Activated CD4-positive, alpha-beta T cell treated with anti-CD3 and anti-CD28 coated beads for 48 hours (primary cell): ENCODE measurements at regions not wholly inside any gene's neighbourhood (a gene's known extent, or its start where the extent isn't known, plus 50 kb on each side); places are given as distances from the start of the nearest gene placed in this dataset.
"Not testable (repeated sequence)": the region's sequence is repeated elsewhere in the genome, so short reads cannot be mapped to it uniquely, and the experiment has no call there.

Source experiments
- DNase-seq: peaks from one replicate; pipeline ENCODE4 v3.0.0-alpha.2; 2020

DNA sequence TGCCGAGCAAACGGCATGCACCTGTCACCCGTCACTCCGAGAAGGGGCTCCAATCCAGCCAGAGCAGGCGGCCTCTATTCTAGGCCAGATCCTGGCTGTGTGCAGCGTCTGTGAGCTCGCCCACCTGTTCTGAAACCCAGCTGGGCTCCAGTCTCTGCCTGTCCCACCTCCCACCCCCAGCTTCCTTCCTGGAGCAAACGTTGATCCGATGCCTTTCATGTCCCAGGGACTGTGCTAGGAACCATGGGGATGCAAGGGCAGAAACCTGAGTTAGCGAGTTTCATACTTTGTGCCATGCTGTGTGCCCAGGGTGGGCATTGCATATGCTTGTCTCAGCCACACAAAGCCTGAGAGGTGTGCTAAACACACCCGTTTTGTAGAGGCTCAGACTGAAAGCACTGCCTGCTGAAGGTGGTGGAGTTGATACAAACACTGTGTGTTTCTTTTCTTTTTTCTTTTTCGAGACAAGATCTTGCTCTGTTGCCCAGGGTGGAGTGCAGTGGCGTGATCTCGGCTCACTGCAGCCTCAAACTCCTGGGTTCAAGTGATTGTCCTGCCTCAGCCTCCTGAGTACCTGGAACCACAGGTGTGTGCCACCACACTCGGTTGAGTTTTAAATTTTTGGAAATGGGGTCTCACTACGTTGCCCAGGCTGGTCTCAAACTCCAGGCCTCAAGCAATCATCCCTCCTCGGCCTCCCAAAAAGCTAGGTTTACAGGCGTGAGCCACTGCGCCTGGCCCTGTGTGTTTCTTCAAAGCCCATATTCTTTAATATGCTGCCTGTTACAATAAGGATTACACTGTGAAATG is 84.1 kb upstream of the MED13L start:
- no peak for DNase-seq

DNA sequence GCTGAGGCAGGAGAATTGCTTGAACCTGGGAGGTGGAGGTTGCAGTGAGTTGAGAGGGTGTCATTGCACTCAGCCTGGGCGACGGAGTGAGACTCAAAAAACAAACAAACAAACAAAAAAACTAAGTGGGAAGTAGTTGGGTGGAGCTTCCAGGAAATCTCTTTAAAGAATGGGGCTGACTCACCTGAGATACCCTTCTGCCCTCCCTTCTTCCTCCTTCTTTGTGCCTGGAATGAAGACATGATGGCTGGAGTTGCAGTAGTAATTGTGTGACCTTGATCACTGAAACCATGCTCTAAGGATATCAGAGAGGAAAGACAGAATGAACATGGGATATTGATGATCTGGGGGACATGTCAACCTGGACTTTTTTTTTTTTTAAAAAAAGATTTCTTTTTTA is 87.6 kb upstream of the MED13L start:
- DNase-seq, result no peak

DNA sequence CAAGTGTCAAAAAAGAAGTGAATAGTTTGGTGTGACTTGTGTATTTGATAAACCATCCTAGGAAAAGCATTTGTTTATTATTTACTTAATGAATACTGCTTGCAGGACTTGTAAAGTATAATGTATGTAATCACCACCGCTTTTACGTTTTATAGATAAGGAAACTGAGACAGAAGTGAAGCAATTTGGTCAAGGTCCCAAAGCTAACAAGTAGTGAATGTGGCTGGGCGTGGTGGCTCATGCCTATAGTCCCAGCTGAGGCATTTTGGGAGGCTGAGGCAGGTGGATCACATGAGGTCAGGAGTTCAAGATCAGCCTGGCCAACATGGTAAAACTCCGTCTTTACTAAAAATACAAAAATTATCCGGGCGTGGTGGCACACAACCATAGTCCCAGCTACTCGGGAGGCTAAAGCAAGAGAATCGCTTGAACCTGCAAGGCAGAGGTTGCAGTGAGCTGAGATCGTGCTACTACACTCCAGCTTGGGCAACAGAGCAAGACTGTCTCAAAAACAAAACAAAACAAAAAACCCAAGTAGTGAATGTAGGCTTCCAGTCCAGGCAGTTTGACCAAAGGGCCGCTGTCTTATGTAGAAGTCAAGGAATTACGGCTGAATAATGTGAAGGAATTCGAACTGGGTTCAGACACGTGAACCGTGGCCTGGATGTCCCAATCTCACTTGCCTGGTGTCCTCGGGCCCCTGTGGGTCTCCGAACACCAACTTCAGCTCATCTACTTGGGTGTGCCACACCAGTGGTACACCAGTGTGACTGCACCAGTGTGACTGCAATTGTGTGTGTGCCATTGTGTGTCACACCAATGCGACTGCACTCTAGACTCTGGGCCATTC is 88.3 kb upstream of the MED13L start:
- no peak for DNase-seq

DNA sequence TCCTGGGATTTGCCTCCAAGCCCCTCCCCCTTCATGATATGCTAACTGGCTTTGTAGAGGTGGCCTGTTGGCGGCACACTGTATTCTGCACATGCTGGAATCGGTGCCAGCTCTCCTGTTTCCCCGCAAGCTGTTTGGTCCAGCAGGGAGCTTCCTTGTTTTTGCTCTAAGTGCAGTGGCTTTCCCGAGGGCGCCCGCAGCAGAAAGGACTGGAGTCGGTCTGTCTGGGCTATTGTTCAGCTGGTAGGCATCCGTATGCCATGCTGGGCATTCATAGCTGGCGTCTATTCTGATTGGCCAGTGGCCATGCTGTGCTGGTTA is 88.9 kb upstream of the MED13L start:
- no peak for DNase-seq

DNA sequence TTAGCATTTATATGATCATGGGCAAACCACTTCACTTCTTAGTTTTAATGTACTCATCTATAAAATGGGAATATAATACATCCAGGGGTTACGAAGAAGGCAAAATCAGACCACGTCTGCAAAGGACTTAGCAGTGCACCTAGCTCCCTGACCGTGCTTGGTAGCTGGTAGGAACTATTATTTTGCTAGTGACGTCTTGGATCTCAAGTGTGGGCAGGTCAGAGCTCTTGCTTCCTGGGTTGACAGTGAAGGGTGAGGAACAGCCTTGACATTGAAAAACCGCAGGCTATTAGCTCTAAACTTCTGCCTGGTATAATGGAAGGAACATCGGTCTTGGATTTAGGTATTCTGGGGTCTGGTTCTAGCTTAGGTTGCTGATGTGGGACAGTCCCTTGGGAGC is 89.3 kb upstream of the MED13L start:
- no peak for DNase-seq

DNA sequence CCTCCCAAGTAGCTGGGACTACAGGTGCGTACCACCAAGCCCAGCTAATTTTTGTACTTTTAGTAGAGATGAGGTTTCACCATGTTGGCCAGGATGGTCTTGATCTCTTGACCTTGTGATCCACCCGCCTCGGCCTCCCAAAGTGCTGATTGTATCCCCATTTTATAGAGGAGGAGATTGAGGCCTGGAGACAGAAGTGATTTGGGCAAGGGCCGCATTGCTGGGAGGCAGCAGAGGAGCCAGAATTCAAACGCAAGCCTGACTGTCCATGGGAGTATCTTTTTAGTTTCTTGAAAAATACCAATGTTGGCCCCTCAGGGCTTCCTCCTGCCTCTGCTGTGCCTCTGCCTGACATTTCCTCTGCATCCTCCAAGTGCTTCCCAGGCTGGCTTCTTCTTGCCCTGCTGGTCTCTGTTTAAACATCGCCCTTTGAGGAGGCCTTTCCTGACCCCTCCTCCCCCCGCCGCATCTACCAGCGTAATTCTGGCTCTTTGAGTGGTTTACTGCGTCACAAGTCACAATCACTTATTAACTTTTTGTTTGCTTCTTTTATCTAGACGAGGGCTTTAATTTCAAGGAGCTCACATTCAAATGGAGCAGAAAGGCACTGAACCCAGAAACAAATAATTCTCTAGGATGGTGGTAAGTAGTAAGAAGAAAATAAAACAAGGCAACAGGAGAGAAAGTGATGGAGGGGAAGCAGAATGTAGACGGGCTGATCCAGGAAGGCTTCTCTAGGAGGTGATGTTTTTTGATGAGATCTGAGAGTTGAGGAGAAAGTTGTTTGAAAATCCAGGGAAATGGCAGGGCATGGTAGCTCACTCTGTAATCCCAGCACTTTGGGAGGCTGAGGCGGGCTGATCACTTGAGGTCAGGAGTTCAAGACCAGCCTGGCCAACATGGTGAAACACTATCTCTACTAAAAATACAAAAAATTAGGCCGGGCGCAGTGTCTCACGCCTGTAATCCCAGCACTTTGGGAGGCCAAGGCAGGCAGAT is 91.0 kb upstream of the MED13L start:
- DNase-seq, result no peak

DNA sequence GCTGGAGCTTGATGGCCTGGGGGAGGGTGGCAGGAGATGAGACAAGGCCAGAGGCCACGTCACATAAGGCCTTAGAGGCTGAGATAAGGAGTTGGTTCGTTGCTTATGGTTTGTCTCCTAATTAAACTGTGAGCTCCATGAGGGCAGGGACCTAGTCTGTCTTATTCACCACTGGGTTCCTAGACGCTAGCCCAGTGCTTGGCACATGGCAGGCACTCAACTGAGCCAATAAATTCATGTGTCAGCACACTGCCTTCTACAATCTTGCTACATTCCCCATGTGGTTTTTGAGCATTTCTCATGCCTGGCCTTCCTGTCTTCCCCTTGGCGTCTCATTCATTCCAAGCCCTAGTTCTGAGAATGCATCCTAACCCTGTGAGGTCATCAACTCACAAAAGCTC is 92.5 kb upstream of the MED13L start:
- DNase-seq, result no peak

DNA sequence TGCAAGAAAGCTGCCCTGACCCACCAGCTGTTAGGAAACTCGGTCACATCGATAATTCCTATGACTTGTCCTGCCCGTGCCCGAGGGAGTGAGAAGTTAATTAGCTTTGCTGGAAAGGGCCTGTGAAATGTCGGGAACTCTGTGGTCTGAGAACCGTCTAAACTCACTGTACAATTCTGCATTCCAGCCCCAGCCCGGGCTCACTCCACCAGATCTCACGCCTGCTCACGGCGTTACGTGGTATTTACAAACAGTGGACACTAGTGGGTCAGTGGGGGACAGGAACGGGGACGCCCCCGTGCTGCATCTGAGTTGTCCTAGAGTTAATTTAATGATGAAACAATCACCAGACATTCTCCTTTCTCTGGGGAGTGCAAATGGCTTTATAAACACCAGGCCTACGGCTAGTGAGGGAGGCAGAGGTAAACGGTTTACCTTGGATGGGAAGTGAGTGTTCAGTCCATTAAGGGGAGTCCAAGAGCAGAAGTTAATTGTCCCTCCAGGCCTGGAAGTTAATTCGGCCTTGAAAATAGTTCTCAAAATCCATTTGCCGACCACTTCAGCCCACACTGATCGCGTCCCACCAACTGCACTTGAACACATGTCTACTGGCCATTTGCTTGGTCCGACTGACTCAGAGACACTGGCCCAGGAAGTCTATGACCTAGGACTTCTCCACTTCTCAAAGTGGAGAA is 93.5 kb upstream of the MED13L start:
- DNase-seq, result no peak

DNA sequence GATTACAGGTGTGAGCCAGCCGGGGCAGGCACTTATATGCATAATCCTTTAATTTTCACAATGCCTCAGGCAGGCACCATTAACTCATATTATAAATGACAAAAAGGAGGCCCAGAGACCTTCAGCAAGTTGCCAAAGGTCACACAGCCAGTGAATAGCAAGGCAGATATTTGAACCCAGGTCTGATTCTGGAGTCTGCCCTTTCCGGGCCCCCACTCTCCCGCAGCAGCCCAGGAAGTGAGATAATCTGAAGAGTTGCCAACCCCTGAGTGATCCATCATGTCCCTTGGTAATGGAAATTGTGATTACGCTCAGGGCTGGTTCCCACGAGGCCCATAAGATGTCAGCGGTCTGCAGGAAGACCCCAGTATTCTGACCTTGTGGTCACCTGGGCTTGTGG is 95.3 kb upstream of the MED13L start:
- no peak for DNase-seq

DNA sequence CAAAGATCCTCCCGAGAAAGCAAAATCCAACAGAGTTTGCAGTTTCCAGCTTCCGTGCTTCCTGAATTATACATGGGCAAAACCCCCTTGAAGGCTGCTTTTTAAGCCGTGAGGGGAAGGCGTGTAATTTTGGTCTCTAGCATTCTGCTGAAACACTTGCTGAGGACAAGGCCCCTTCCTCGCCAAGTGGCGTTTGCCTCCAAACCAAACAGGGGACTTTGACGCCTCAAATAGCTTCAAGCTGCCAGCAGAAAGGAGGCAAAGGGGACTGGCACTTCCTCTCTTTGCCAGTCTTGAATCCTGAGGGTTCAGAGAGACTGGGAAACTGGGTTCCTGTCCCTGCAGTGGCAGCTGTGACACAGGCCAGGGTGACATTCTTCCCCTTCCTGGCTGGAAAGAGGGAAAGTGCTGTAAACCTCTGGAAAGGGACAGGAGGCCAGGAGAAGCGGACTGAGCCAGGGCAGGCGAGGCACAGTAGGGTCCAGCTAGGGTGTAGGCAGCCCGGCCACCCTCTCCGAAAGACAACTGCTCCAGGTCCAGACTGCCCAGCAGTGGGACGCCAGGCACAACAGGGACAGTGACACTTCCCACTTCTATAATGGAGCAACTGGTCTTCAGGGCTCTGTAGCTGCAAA is 96.2 kb upstream of the MED13L start:
- no peak for DNase-seq

DNA sequence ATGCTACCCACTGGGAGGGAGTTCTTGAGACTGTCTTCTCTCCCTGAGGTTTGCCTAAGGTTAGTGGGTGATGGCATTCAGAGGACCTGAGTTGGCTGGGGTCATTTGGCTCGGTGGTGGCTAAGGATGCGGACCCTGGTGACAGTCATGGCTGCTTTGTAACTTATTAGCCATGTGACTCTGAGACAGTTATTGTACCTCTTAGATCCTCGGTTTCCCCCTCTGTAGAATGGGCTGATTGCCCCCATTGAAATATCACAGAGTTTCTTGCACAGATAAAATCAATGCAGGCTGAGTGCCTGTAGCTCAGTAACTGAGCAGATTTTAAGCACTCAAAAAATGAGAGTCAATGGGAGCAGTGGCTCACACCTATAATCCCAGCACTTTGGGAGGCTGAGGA is 96.7 kb upstream of the MED13L start:
- no peak for DNase-seq

DNA sequence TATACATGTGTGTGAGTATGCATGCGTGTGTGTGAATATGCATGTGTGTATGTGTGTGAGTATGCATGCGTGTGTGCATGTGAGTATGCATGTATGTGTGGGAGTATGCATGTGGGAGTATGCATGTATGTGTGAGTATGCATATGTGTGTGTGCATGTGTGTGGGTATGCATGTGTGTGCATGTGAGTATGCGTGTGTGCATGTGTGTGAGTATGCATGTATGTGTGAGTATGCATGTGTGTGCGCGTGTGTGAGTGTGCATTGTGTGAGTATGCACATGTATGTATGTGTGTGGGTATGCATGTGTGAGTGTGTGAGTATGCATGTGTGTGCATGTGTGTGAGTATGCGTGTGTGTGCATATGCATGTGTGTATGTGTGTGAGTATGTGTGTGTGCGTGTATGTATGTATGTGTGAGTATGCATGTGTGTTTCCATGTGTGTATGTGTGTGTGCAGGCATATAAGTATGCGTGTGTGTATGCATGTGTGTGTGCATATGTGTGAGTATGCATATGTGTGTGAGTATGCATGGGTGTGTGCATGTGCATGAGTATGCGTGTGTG is 97.9 kb upstream of the MED13L start:
- no peak for DNase-seq

DNA sequence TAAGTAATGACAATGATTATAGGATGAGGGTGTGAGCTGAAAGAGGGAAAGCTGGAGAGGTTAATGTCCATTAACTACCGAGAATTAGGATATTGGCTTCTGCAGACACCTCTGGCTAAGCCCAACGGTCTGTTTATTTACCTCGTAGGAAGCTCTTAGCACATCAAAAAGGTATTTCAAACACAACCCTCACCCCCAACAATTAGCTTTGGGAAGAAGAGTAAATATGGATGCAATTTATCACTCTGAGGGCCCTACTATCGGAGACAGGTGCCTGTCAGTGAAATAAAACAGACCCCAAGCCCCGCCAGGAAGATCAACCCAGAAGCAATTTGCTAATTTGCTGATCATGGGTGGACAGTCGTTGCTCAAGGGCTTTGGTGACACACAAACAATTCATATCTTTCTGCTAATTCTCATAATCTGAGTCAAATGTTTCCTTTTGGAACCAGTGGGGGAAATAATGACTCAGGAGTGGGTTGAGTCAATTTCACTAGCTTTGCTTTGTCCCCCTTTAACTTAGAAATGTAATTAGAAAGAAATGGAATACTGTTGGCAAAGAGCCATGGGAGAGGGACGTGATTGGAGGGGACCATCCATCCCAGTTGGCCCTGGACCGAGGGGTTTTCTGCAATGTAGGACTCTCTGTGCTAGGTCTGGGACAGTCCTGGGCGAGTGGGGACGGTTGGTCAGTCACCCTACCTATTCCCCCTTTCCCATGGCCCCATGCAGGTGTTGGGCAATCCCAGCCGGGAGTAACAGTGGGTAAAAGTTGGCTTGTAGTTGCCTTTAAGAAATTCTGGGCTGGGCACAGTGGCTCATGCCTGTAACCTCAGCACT is 99.1 kb upstream of the MED13L start:
- DNase-seq, result peak; percentile 22

DNA sequence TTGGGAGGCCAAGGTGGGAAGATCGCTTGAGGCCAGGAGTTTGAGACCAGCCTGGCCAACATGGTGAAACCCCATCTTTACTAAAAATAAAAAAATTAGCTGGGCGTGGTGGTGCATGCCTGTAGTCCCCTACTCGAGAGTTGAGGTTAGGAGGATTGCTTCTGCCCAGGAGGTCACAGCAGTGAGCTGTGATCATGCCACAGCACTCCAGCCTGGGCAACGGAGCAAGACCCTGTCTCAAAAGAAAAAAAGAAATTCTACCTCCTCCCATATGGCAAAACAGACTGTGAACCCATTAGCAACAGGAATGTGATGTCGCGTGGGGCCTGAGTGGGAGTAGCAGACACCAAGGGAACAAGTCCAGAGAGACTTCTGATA is 99.7 kb upstream of the MED13L start:
- DNase-seq, result not testable (repeated sequence)

DNA sequence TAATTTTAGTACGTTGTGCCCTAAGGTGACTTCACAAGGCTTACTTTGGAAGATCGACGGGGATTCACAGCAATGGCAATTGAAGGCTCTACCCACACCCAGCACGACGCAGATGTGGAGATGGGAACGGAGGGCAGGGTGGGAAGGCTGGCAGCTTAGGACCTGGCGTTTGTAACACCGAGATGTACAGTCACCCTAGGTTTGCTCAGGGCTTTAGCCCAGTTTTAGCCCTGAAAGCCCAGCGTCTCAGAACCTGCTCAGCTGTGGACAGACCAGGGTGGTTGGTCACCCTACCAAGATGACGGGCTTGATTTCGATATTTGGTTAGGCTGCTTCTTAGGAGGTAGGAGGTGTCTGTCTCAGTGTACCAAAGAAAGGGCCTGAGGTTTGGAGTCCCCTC is 100.5 kb upstream of the MED13L start:
- no peak for DNase-seq

DNA sequence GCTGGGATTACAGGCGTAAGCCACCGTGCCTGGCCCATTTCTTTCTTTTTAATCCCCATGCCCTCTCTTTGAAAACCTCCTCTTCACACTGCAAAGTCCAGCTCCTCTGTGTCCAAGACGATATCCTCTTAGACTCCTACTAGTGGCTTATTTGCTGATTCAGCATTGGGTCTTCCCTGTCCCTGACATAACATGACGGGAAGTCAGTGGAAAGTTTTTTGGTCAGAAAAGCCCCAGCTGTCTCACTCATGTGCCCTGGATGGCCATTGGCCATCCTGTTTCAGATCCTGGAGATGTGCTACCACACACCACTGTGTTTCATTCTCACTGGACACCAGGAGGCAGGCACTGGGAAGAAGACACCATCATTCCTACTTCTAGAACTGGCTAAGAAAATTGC is 102.6 kb upstream of the MED13L start:
- DNase-seq, result no peak

DNA sequence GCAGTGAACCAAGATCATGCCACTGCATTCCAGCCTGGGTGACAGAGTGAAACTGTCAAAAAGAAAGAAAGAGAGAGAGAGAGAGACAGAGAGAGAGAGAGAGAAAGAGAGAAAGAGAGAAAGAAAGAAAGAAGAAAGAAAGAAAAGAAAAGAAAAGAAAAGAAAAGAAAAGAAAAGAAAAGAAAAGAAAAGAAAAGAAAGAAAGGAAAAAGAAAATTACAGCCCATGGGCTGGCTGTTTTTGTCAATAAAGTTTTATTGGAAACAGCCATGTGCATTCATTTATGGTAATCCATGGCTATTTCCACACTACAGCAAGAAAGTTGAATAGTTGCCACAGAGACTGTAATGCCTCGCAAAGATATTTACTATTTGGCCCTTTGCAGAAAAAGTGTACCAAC is 103.2 kb upstream of the MED13L start:
- DNase-seq, result not testable (repeated sequence)

DNA sequence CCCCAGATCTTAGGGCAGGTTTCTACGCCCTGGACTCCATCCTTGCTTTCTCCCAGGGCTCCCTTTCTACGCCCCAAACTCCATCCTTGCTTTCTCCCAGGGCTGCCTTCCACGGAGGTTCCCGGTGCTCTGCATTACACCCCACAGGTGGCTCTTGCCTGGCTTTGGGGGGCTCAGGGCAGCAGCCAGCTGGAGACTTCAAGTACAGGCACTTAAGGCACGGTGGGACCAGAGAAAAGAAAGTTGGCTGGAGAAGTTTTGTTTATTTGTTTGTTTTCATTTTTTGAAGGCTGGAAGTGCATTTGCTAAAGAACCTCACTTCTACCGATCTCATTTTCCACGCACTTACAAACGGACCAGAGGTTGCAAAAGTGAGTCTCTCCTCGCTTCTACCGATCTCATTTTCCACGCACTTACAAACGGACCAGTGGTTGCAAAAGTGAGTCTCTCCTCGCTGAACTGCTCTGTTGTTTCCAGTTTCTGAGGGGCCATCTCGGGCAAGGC is 103.8 kb upstream of the MED13L start:
- DNase-seq, result no peak

DNA sequence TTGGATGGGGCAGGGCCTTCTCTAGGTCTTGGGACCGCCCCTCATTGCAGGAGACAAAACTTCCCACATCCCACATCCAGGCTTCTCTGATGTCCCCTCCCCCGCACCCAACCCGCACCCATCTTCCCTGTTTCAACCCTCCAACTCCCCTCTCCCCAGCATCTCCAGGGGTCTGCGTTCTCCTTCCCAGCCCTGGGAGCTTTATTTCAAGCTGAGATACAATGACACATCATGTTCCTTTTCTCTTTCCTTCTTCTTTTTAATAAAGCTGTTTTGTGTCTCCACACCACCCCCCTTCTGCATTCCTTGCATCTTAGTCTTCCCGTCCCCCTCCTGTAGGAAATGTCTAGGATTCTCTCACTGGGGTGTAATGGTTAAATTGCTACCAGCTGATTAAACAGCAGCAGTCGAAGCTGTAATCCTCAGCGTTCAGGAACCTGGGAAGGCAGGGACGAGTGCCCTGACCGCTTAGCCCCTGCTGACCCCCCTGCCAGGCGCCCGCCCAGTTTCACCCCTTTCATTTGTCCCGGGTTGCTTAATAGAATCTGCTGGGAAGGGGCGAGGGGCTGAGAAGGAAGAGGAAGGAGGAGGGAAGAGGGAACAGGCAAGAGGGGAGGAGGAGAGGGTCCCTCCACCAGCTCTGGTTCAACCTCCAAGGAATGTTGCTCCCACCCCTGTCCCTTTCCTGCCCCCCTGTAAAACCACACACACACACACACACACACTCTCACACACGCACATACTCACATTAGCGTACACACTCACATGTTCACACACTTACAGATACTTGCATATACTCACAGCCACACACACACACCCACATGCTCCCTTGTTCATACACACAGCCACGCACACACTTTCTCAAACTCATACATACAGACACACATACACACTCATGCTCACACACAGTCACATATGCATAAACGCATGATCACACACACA is 104.5 kb upstream of the MED13L start:
- no peak for DNase-seq
